OCI-LY7 (cell line): ENCODE measurements at regions not wholly inside any gene's neighbourhood (a gene's known extent, or its start where the extent isn't known, plus 50 kb on each side); places are given as distances from the start of the nearest gene placed in this dataset.

Experiments used
- CTCF ChIP-seq: fragments of 200-600 bp; sonication (generic); conservative IDR thresholded peaks from 2 replicates; pipeline ENCODE4 v1.5.1; 2014; ENCODE audit warnings: mild to moderate bottlenecking, antibody characterized with exemption, low read length, moderate library complexity, mixed read lengths
- EZH2phosphoT487 ChIP-seq: fragments of 200-600 bp; sonication (generic); IDR thresholded peaks from 2 replicates; pipeline ENCODE4 v1.6.1; 2018; ENCODE audit warnings: low read depth, borderline replicate concordance, mild to moderate bottlenecking, mixed run types, antibody characterized with exemption, low read length, moderate library complexity, mixed read lengths

GRCh38 chr14:62491146-62491545 lies 554.1 kb downstream of the KCNH5 start:
- TF ChIP-seq CTCF (no peak), EZH2phosphoT487 (no peak)
